ENCODE measurements at regions not wholly inside any gene's neighbourhood (a gene's known extent, or its start where the extent isn't known, plus 50 kb on each side); places are given as distances from the start of the nearest gene placed in this dataset.

DNA sequence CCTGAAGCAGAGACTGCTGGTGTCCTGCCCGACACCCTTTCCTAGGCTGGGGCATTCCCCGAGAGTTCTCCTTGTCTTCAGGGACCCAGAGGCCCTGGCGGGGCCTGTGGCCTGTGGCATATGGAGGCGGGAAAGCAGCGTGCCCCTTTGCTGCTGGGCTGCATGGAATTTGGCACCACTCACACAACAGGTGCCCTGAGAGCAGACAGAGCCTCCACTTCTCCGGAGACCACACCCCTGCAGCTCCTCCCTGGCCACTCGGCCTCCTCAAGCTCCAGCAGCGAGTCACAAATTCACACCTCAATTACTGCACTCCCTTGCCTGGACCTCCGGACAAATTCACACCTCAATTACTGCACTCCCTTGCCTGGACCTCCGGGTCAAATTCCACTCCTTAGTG is 1375.2 kb downstream of the TBC1D22A start:
- Histone ChIP-seq H3K9me3 (ENCODE audit: low read depth, low read length) (no peaks in the 10 kb centered on the region), H3K36me3 (ENCODE audit: insufficient read depth, low read length) (no peaks in the 10 kb centered on the region), H3K9ac (ENCODE audit: insufficient read length) (no peak overlapping the region), H3K27ac (no peak overlapping the region), H3K4me3 (no peak overlapping the region)
- TF ChIP-seq POLR2AphosphoS5 (IDR thresholded peaks at IDR 0.05; ENCODE audit: borderline replicate concordance, low read depth, low read length) (no peak), EZH2 (IDR thresholded peaks at IDR 0.05) (no peak), FOXP2 (optimal IDR thresholded peaks at IDR 0.05; ENCODE audit: control extremely low read depth, extremely low read length, insufficient read depth) (no peak)
- no peak for DNase-seq (ENCODE audit: low read depth, low spot score)

DNA sequence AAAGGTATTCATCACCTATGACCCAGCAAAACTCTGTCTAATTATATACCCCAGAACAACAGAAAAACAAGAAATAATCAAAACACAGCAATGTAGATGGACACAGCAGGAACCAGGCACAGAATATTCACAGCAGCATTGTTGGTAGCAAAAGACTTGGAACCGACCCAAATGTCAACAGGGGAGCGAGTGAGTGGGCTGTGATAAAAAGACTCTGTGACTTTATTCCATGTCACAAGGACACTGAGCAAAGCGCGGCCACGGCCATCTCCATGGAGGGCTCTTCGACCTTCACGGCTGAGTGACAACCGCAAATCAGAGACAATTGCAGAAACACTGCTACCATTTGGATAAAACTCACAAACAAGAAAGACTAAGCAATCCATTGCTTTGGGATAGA is 1373.1 kb downstream of the TBC1D22A start:
- Histone ChIP-seq H3K9ac (ENCODE audit: insufficient read length) (no peak overlapping the region), H3K9me3 (ENCODE audit: low read depth, low read length) (no peaks in the 10 kb centered on the region), H3K36me3 (ENCODE audit: insufficient read depth, low read length) (no peaks in the 10 kb centered on the region), H3K4me3 (no peak overlapping the region), H3K27ac (no peak overlapping the region)
- no peak for TF ChIP-seq EZH2 (IDR thresholded peaks at IDR 0.05)
- TF ChIP-seq FOXP2 (optimal IDR thresholded peaks at IDR 0.05; ENCODE audit: control extremely low read depth, extremely low read length, insufficient read depth) = no peak
- TF ChIP-seq POLR2AphosphoS5 (IDR thresholded peaks at IDR 0.05; ENCODE audit: borderline replicate concordance, low read depth, low read length) = no peak
- DNase-seq (ENCODE audit: low read depth, low spot score) = no peak

DNA sequence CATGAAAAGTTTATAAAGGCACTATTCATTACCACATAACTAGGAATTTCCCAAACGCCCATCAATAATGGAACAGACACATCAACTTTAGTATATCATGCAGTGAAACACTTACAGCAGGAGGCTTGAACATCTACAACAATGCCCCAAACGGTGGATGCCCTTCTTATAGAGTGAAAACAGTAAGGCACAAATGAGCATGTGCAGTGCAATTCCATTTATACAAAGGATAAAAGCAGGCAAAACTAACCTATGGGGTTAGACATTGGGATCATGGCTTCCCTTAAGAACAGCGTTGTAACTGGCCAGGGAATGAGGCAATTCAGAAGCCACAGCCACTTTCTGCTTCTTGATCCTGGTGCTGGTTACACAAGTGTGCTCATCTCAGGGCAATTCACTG is 1363.0 kb downstream of the TBC1D22A start:
- no peaks in the 10 kb centered on the region for H3K36me3 ChIP-seq (ENCODE audit: insufficient read depth, low read length)
- H3K4me3 ChIP-seq = no peak overlapping the region
- no peak overlapping the region for H3K9ac ChIP-seq (ENCODE audit: insufficient read length)
- H3K9me3 ChIP-seq (ENCODE audit: low read depth, low read length) = no peaks in the 10 kb centered on the region
- DNase-seq (ENCODE audit: low read depth, low spot score) = no peak
- H3K27ac ChIP-seq = no peak overlapping the region
- TF ChIP-seq POLR2AphosphoS5 (IDR thresholded peaks at IDR 0.05; ENCODE audit: borderline replicate concordance, low read depth, low read length) (no peak), FOXP2 (optimal IDR thresholded peaks at IDR 0.05; ENCODE audit: control extremely low read depth, extremely low read length, insufficient read depth) (no peak), EZH2 (IDR thresholded peaks at IDR 0.05) (no peak)

DNA sequence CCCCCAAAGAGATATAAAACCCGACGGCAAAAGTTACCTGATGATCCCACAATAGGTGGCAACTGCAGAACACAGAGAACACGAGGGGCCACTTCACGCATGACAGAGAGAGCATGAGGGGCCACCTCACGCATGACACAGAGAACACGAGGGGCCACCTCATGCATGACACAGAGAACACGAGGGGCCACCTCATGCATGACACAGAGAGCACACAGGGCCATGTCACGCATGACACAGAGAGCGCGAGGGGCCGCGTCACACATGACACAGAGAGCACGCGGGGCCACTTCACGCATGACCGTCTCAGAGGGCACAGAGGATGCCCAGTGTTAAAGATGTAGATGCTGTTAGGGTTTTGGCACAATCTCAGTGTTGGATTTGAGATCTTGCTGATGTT is 1359.5 kb downstream of the TBC1D22A start:
- no peaks in the 10 kb centered on the region for H3K9me3 ChIP-seq (ENCODE audit: low read depth, low read length)
- H3K4me3 ChIP-seq = no peak overlapping the region
- no peak overlapping the region for H3K27ac ChIP-seq
- TF ChIP-seq POLR2AphosphoS5 (IDR thresholded peaks at IDR 0.05; ENCODE audit: borderline replicate concordance, low read depth, low read length) (no peak), FOXP2 (optimal IDR thresholded peaks at IDR 0.05; ENCODE audit: control extremely low read depth, extremely low read length, insufficient read depth) (no peak), EZH2 (IDR thresholded peaks at IDR 0.05) (no peak)
- no peaks in the 10 kb centered on the region for H3K36me3 ChIP-seq (ENCODE audit: insufficient read depth, low read length)
- no peak overlapping the region for H3K9ac ChIP-seq (ENCODE audit: insufficient read length)
- no peak for DNase-seq (ENCODE audit: low read depth, low spot score)

DNA sequence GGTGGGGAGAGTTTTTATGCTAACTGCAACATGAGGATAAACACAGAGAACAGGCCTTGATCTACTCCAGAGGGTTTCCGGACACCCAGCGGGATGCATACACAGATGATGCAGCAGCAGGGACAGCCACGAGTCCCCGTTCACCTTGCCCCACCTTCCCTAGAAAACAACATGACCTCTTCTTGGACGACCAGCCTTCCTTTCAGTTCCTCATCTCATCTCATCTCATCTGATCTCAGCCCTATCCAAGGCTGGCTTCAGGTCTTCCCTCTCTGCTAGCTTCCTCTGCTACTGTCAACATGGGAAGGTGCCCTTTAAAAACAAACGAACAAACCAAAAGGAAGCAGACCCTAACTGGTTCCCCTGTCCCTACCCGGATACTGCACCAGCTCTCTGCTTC is 1356.2 kb downstream of the TBC1D22A start:
- Histone ChIP-seq H3K9me3 (ENCODE audit: low read depth, low read length) (no peaks in the 10 kb centered on the region), H3K36me3 (ENCODE audit: insufficient read depth, low read length) (no peaks in the 10 kb centered on the region), H3K4me3 (no peak overlapping the region), H3K27ac (no peak overlapping the region), H3K9ac (ENCODE audit: insufficient read length) (no peak overlapping the region)
- DNase-seq (ENCODE audit: low read depth, low spot score) = no peak
- TF ChIP-seq EZH2 (IDR thresholded peaks at IDR 0.05) (no peak), FOXP2 (optimal IDR thresholded peaks at IDR 0.05; ENCODE audit: control extremely low read depth, extremely low read length, insufficient read depth) (no peak), POLR2AphosphoS5 (IDR thresholded peaks at IDR 0.05; ENCODE audit: borderline replicate concordance, low read depth, low read length) (no peak)

DNA sequence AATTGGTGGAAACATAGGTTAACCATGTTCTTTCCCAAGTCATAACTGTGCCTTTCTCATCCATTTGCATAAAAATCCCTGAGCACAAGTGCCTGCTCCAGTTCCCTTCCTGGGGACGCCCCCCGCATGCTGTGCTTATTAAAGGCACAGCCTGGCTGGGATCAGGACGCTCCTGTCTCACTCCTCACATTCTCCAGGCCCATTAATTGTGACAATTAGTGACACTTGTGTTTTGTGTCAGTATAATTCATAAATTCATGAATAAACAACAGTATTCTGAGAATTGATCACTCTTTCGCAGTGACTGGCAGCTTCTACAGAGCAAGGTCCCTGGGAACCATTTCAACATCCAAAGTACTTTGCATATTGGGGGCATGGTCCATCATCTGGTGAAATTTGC is 1354.4 kb downstream of the TBC1D22A start:
- no peak for DNase-seq (ENCODE audit: low read depth, low spot score)
- no peak for TF ChIP-seq EZH2 (IDR thresholded peaks at IDR 0.05)
- no peak for TF ChIP-seq FOXP2 (optimal IDR thresholded peaks at IDR 0.05; ENCODE audit: control extremely low read depth, extremely low read length, insufficient read depth)
- no peak for TF ChIP-seq POLR2AphosphoS5 (IDR thresholded peaks at IDR 0.05; ENCODE audit: borderline replicate concordance, low read depth, low read length)
- Histone ChIP-seq H3K36me3 (ENCODE audit: insufficient read depth, low read length) (no peaks in the 10 kb centered on the region), H3K9me3 (ENCODE audit: low read depth, low read length) (no peaks in the 10 kb centered on the region), H3K27ac (0 out of 2 replicates have a peak overlapping the region, but pooled peaks have one; percentile 4), H3K9ac (ENCODE audit: insufficient read length) (no peak overlapping the region), H3K4me3 (peak overlapping the region; percentile 21; the same call in 1 of the 2 replicates)

DNA sequence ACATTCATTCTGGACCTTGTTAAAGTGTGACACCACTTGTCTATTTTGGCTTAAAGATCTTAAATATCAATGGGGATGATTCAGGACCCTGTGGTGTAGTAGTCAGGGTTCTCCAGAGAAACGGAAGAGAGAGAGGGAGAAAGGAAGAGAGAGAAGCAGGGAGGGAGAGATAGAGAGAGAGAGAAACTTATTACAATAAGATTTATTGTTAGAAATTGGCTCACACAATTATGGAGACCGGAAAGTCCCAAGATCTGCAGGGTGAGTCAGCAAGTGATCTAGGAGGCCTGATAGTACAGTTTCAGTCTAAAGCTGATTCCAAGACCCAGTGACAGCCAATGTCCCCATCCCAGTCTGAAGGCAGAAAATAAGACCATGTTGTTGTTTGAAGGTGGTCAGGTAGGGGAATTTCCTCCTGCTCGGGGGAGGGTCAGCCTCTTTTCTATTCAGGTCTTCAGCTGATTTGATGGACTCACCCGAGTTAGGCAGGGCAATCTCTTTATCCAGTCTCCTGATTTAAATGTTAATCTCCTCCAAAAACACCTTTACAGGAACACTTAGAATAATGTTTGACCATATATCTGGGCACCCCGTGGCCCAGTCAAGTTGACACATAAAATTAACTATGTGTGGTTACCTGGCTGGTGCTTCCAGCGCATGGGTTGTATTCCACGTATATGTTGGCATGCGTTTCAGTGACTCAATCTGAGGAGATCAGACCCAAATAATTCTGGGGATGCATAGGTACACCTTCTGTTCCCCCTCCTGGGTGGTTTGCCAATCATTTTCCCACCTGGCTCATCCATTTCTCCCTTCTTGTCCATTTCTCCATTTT is 1350.5 kb downstream of the TBC1D22A start:
- no peaks in the 10 kb centered on the region for H3K36me3 ChIP-seq (ENCODE audit: insufficient read depth, low read length)
- DNase-seq (ENCODE audit: low read depth, low spot score) = no peak
- TF ChIP-seq POLR2AphosphoS5 (IDR thresholded peaks at IDR 0.05; ENCODE audit: borderline replicate concordance, low read depth, low read length) (no peak), EZH2 (IDR thresholded peaks at IDR 0.05) (no peak), FOXP2 (optimal IDR thresholded peaks at IDR 0.05; ENCODE audit: control extremely low read depth, extremely low read length, insufficient read depth) (no peak)
- H3K9ac ChIP-seq (ENCODE audit: insufficient read length) = no peak overlapping the region
- no peak overlapping the region for H3K27ac ChIP-seq
- no peak overlapping the region for H3K4me3 ChIP-seq
- peaks cover 5% of the 10 kb centered on the region; the same call in 1 of the 2 replicates for H3K9me3 ChIP-seq (ENCODE audit: low read depth, low read length)

DNA sequence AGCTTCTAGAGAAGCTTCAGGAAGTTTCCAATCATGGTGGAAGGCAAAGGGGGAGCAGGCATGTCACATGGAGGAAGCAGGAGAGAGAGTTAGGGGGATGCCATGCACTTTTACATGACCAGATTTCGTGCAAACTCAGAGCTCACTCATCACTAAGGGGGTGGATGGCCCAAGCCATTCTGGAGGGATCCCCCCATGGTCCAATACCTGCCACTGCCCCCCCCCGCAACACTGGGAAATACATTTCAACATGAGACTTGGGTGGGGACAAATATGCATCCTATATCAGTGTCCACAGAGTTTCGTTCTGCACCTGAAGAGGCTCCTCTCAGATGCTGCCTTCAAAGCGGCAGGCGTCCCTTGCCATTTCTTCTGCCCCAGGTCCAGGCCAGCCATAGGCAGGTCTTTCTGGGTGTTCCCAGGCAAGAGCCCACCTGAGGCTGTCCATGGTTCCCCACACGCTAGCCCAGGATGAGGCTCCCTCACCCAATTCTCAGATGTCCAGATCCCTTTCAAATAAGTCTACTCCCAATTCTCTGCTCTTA is 1344.3 kb downstream of the TBC1D22A start:
- H3K27ac ChIP-seq = no peak overlapping the region

More for the DNA sequence above, 1344.3 kb downstream of the TBC1D22A start:
- Histone ChIP-seq H3K9ac (ENCODE audit: insufficient read length) (no peak overlapping the region), H3K9me3 (ENCODE audit: low read depth, low read length) (peaks cover 5% of the 10 kb centered on the region; the same call in 1 of the 2 replicates), H3K4me3 (no peak overlapping the region), H3K36me3 (ENCODE audit: insufficient read depth, low read length) (no peaks in the 10 kb centered on the region)
- TF ChIP-seq POLR2AphosphoS5 (IDR thresholded peaks at IDR 0.05; ENCODE audit: borderline replicate concordance, low read depth, low read length) (no peak), FOXP2 (optimal IDR thresholded peaks at IDR 0.05; ENCODE audit: control extremely low read depth, extremely low read length, insufficient read depth) (no peak), EZH2 (IDR thresholded peaks at IDR 0.05) (no peak)
- no peak for DNase-seq (ENCODE audit: low read depth, low spot score)
